ENCODE measurements at regions not wholly inside any gene's neighbourhood (a gene's known extent, or its start where the extent isn't known, plus 50 kb on each side); places are given as distances from the start of the nearest gene placed in this dataset.

- TF ChIP-seq, protein P1, sequence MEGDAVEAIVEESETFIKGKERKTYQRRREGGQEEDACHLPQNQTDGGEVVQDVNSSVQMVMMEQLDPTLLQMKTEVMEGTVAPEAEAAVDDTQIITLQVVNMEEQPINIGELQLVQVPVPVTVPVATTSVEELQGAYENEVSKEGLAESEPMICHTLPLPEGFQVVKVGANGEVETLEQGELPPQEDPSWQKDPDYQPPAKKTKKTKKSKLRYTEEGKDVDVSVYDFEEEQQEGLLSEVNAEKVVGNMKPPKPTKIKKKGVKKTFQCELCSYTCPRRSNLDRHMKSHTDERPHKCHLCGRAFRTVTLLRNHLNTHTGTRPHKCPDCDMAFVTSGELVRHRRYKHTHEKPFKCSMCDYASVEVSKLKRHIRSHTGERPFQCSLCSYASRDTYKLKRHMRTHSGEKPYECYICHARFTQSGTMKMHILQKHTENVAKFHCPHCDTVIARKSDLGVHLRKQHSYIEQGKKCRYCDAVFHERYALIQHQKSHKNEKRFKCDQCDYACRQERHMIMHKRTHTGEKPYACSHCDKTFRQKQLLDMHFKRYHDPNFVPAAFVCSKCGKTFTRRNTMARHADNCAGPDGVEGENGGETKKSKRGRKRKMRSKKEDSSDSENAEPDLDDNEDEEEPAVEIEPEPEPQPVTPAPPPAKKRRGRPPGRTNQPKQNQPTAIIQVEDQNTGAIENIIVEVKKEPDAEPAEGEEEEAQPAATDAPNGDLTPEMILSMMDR (IDR thresholded peaks at IDR 0.05), result peak in 1 of 6 experiments; percentile 37
- no peak for TF ChIP-seq POLR2A (IDR thresholded peaks at IDR 0.05)
Measured at GRCh38 chr7:155953781-155954549, 141.7 kb upstream of the SHH start.

All from esophagus squamous epithelium (tissue), 4 donors.